GM12872 (cell line): ENCODE measurements at regions not wholly inside any gene's neighbourhood (a gene's known extent, or its start where the extent isn't known, plus 50 kb on each side); places are given as distances from the start of the nearest gene placed in this dataset.

ENCODE experiments used
- TF ChIP-seq, protein P1 (sequence below): IDR thresholded peaks from 3 replicates; pipeline ENCODE4 v1.5.1; 2011; ENCODE audit warnings: low read depth, mild to moderate bottlenecking, low read length, moderate library complexity; ENCODE audit not compliant: insufficient read depth

GRCh38 chr4:124035364-124036041, 638.9 kb downstream of the SPRY1 start:
- TF ChIP-seq, protein P1, sequence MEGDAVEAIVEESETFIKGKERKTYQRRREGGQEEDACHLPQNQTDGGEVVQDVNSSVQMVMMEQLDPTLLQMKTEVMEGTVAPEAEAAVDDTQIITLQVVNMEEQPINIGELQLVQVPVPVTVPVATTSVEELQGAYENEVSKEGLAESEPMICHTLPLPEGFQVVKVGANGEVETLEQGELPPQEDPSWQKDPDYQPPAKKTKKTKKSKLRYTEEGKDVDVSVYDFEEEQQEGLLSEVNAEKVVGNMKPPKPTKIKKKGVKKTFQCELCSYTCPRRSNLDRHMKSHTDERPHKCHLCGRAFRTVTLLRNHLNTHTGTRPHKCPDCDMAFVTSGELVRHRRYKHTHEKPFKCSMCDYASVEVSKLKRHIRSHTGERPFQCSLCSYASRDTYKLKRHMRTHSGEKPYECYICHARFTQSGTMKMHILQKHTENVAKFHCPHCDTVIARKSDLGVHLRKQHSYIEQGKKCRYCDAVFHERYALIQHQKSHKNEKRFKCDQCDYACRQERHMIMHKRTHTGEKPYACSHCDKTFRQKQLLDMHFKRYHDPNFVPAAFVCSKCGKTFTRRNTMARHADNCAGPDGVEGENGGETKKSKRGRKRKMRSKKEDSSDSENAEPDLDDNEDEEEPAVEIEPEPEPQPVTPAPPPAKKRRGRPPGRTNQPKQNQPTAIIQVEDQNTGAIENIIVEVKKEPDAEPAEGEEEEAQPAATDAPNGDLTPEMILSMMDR, result no peak

- TF ChIP-seq, protein P1, result no peak
These were observed 640.6 kb downstream of the SPRY1 start for GRCh38 chr4:124037236-124037635.

DNA sequence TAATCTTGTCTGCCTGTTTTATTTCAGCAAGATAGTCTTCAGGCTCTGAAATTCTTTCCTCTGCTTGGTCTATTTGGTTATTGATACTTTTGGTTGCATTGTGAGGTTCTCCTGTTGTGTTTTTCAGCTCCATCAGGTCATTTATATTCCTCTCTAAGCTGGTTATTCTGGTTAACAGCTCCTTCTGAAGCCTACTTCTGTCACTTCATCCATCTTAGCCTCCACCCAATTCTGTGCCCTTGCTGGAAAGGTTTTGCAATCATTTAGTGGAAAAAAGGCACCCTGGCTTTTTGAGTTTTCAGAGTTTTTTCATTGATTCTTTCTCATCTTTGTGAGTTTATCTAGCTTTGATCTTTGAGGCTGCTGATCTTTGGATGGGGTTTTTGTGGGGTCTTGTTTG, 647.7 kb downstream of the SPRY1 start:
- TF ChIP-seq, protein P1, result no peak

- TF ChIP-seq, protein P1, result no peak
These were observed 648.3 kb downstream of the SPRY1 start for GRCh38 chr4:124044867-124045266.

DNA sequence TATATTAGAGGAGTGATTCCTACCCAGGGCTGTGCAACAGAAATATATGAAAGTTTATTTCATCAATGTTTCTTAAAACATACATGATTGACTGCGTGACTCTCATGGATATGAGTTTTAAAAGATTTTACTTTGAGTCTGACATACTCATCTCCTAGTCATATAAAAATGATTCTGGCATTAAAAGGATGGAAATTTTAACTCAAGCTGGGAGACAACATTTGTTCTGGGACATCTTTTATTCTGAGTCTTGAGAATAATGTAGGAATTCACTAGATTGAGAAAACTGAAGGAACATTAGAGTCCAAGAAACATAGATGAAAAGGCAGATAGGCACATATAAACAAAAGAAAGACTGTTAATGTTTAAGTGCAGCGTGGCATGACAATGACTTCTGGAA, 649.6 kb downstream of the SPRY1 start:
- TF ChIP-seq, protein P1, result no peak

GRCh38 chr4:124053872-124054538, 657.4 kb downstream of the SPRY1 start:
- TF ChIP-seq, protein P1, result no peak

- TF ChIP-seq, protein P1, result no peak
These were observed 657.2 kb downstream of the ANKRD50 start for GRCh38 chr4:124055336-124055735.
